ENCODE measurements at regions not wholly inside any gene's neighbourhood (a gene's known extent, or its start where the extent isn't known, plus 50 kb on each side); places are given as distances from the start of the nearest gene placed in this dataset.

- POLR2A ChIA-PET, result no interaction called here
- CTCF ChIA-PET, result interaction anchor here (1.0 kb wide), 1 partner anchor 49 kb away, joined by 3 read pairs; no protein-coding TSS in a partner anchor
- H3K36me3 Mint-ChIP-seq (ENCODE audit: low read depth), result no peaks in the 10 kb centered on the region
- no peak for TF ChIP-seq CTCF (IDR thresholded peaks at IDR 0.05)
- ATAC-seq (no peak), DNase-seq (no peak)
- no peak overlapping the region for H3K4me3 Mint-ChIP-seq
- H3K27ac Mint-ChIP-seq, result no peak overlapping the region
- intact Hi-C loops (cut with micrococcal nuclease), result no loop called here
- H3K27me3 Mint-ChIP-seq, result no peaks in the 10 kb centered on the region
- H3K9me3 Mint-ChIP-seq, result no peaks in the 10 kb centered on the region
- H3K4me1 Mint-ChIP-seq (ENCODE audit: low read depth), result no peaks in the 10 kb centered on the region
Measured at GRCh38 chr1:103191327-103191726, 83.0 kb upstream of the COL11A1 start.

- H3K9me3 Mint-ChIP-seq, result peaks cover under 1% of the 10 kb centered on the region
- no peaks in the 10 kb centered on the region for H3K27me3 Mint-ChIP-seq
- no peak for TF ChIP-seq CTCF (IDR thresholded peaks at IDR 0.05)
- ChIA-PET POLR2A (no interaction called here), CTCF (interaction anchor here (1.0 kb wide), 1 partner anchor 49 kb away, joined by 3 read pairs; no protein-coding TSS in a partner anchor)
- H3K27ac Mint-ChIP-seq, result no peak overlapping the region
- intact Hi-C loops (cut with micrococcal nuclease), result no loop called here
- no peak for ATAC-seq
- no peak for DNase-seq
- no peaks in the 10 kb centered on the region for H3K36me3 Mint-ChIP-seq (ENCODE audit: low read depth)
- no peak overlapping the region for H3K4me3 Mint-ChIP-seq
- no peaks in the 10 kb centered on the region for H3K4me1 Mint-ChIP-seq (ENCODE audit: low read depth)
Measured at GRCh38 chr1:103190766-103191165, 82.4 kb upstream of the COL11A1 start.

GRCh38 chr1:103187673-103188072 is 79.4 kb upstream of the COL11A1 start:
- CTCF ChIA-PET, result no interaction called here
- POLR2A ChIA-PET, result no interaction called here
- Mint-ChIP-seq H3K27me3 (no peaks in the 10 kb centered on the region), H3K9me3 (peaks cover 7% of the 10 kb centered on the region), H3K4me1 (ENCODE audit: low read depth) (no peaks in the 10 kb centered on the region), H3K27ac (no peak overlapping the region), H3K4me3 (no peak overlapping the region), H3K36me3 (ENCODE audit: low read depth) (no peaks in the 10 kb centered on the region)
- no peak for ATAC-seq
- no peak for TF ChIP-seq CTCF (IDR thresholded peaks at IDR 0.05)
- intact Hi-C loops (cut with micrococcal nuclease), result no loop called here
- DNase-seq, result no peak

GRCh38 chr1:103180660-103181059 is 72.3 kb upstream of the COL11A1 start:
- Mint-ChIP-seq H3K4me3 (no peak overlapping the region), H3K9me3 (peaks cover 6% of the 10 kb centered on the region), H3K4me1 (ENCODE audit: low read depth) (no peaks in the 10 kb centered on the region), H3K27me3 (no peaks in the 10 kb centered on the region), H3K36me3 (ENCODE audit: low read depth) (no peaks in the 10 kb centered on the region), H3K27ac (no peak overlapping the region)
- no peak for DNase-seq
- no peak for ATAC-seq
- no peak for TF ChIP-seq CTCF (IDR thresholded peaks at IDR 0.05)
- intact Hi-C loops (cut with micrococcal nuclease), result no loop called here
- POLR2A ChIA-PET, result no interaction called here
- CTCF ChIA-PET, result no interaction called here

- no peak for TF ChIP-seq CTCF (IDR thresholded peaks at IDR 0.05)
- H3K27ac Mint-ChIP-seq, result no peak overlapping the region
- CTCF ChIA-PET, result no interaction called here
- intact Hi-C loops (cut with micrococcal nuclease), result no loop called here
- ATAC-seq, result no peak
- H3K4me1 Mint-ChIP-seq (ENCODE audit: low read depth), result no peaks in the 10 kb centered on the region
- H3K9me3 Mint-ChIP-seq, result no peaks in the 10 kb centered on the region
- H3K36me3 Mint-ChIP-seq (ENCODE audit: low read depth), result no peaks in the 10 kb centered on the region
- POLR2A ChIA-PET, result no interaction called here
- H3K4me3 Mint-ChIP-seq, result no peak overlapping the region
- no peak for DNase-seq
- no peaks in the 10 kb centered on the region for H3K27me3 Mint-ChIP-seq
Measured at GRCh38 chr1:103177108-103177775, 68.9 kb upstream of the COL11A1 start.
